H1 (cell line): ENCODE measurements at regions not wholly inside any gene's neighbourhood (a gene's known extent, or its start where the extent isn't known, plus 50 kb on each side); places are given as distances from the start of the nearest gene placed in this dataset.

Experiments used
- CTCF ChIA-PET: fragments of 300-600 bp; sonication (Branson Sonifier 250); formaldehyde crosslinking; loops from one replicate; lab custom pipeline; 2021; ENCODE audit not compliant: partially characterized antibody; lab: Charles Lee
- POLR2A ChIA-PET: fragments of 300-600 bp; sonication (Branson Sonifier 250); formaldehyde crosslinking; loops from one replicate; lab custom pipeline; 2021; ENCODE audit warnings: inconsistent platforms; ENCODE audit not compliant: partially characterized antibody; lab: Charles Lee
- DNase-seq, 2 experiments: peaks; one replicate each; pipeline versions ENCODE4 v3.0.0 to v3.0.0-alpha.2; 2010 to 2022; ENCODE audit warnings: low spot score in 2 of 2, low read depth in 1 of 2, mixed read lengths in 1 of 2
- FAIRE-seq: peaks from 2 replicates; lab custom pipeline; 2011; peaks lifted over from hg19 to GRCh38; lab: Jason Lieb, UNC
- H2AFZ ChIP-seq: 2 replicates; pipeline ENCODE4 v1.8.1; 2012; ENCODE audit warnings: low read length, inconsistent platforms
- H2AK5ac ChIP-seq: 2 replicates; pipeline ENCODE4 v1.6.1; 2013; ENCODE audit warnings: low read depth, low read length
- H2BK120ac ChIP-seq: replicated peaks from 2 replicates; pipeline ENCODE3; 2013; ENCODE audit warnings: low read depth, low read length, inconsistent platforms
- H2BK12ac ChIP-seq: 2 replicates; pipeline ENCODE4 v1.6.1; 2013; ENCODE audit warnings: low read depth, low read length
- H2BK15ac ChIP-seq: 2 replicates; pipeline ENCODE4 v1.6.1; 2013; ENCODE audit warnings: low read length
- H2BK20ac ChIP-seq: 2 replicates; pipeline ENCODE4 v1.6.1; 2013; ENCODE audit warnings: low read length
- H2BK5ac ChIP-seq: 2 replicates; pipeline ENCODE4 v1.6.1; 2013; ENCODE audit warnings: low read depth, low read length
- H3K14ac ChIP-seq: 2 replicates; pipeline ENCODE4 v1.6.1; 2013; ENCODE audit warnings: inconsistent platforms; ENCODE audit not compliant: insufficient read length
- H3K18ac ChIP-seq: 2 replicates; pipeline ENCODE4 v1.6.1; 2013; ENCODE audit warnings: low read length; ENCODE audit errors: extremely low read depth
- H3K23ac ChIP-seq: 2 replicates; pipeline ENCODE4 v1.6.1; 2013; ENCODE audit warnings: inconsistent platforms; ENCODE audit not compliant: insufficient read length
- H3K23me2 ChIP-seq: 2 replicates; pipeline ENCODE4 v1.6.1; 2013; ENCODE audit warnings: low read depth, low read length
- H3K27ac ChIP-seq: 2 replicates; pipeline ENCODE4 v1.6.1; 2011; ENCODE audit warnings: low read depth, low read length, inconsistent platforms
- H3K27me3 ChIP-seq, 4 experiments: replicated peaks in 1 of 4; 1 replicate in 1 of 4; 2 replicates in 3 of 4; pipeline versions ENCODE4 v1.6.1 to v1.8.1; 2011 to 2013; ENCODE audit warnings: low read length in 3 of 4, mild to moderate bottlenecking in 3 of 4, inconsistent platforms in 2 of 4, mixed read lengths in 2 of 4, moderate library complexity in 1 of 4; ENCODE audit not compliant: control insufficient read depth in 3 of 4, insufficient read depth in 3 of 4; ENCODE audit errors: extremely low read depth in 1 of 4
- H3K36me3 ChIP-seq, 4 experiments: 2 replicates each; pipeline versions ENCODE4 v1.6.1 to v1.8.1; 2011 to 2013; ENCODE audit warnings: mild to moderate bottlenecking in 4 of 4, low read length in 3 of 4, moderate library complexity in 2 of 4, control low read depth in 1 of 4, inconsistent platforms in 1 of 4; ENCODE audit not compliant: insufficient read depth in 4 of 4, control insufficient read depth in 2 of 4
- H3K4ac ChIP-seq: replicated peaks from 2 replicates; pipeline ENCODE3; 2013; ENCODE audit warnings: low read length, low read depth, mixed read lengths, inconsistent platforms; ENCODE audit not compliant: insufficient read length
- H3K4me1 ChIP-seq, 4 experiments: replicated peaks in 1 of 4; 1 replicate in 1 of 4; 2 replicates in 3 of 4; pipeline versions ENCODE4 v1.6.1 to v1.8.1; 2011 to 2013; ENCODE audit warnings: low read length in 3 of 4, inconsistent platforms in 2 of 4, mixed read lengths in 1 of 4; ENCODE audit not compliant: insufficient read depth in 4 of 4, control insufficient read depth in 3 of 4
- H3K4me2 ChIP-seq, 2 experiments: 2 replicates each; pipeline versions ENCODE4 v1.6.1 to v1.8.1; 2011 to 2013; ENCODE audit warnings: low read depth in 2 of 2, low read length in 2 of 2, control low read depth in 1 of 2, inconsistent platforms in 1 of 2, mild to moderate bottlenecking in 1 of 2; ENCODE audit not compliant: insufficient read depth in 1 of 2
- H3K4me3 ChIP-seq, 4 experiments: fragments of 200-600, 300-600 bp in 1 of 4; sonication (generic), shearing (Covaris generic), sonication (Bioruptor Twin) in 1 of 4; 2 replicates each; pipeline versions ENCODE4 v1.5.1 to v1.8.1; 2011 to 2016; ENCODE audit warnings: low read length in 4 of 4, low read depth in 3 of 4, control low read depth in 2 of 4, inconsistent platforms in 2 of 4, mild to moderate bottlenecking in 2 of 4, mixed read lengths in 1 of 4, moderate library complexity in 1 of 4; ENCODE audit not compliant: insufficient read depth in 2 of 4; ENCODE audit errors: extremely low read depth in 1 of 4
- H3K56ac ChIP-seq: replicated peaks from 2 replicates; pipeline ENCODE3; 2013; ENCODE audit warnings: low read depth, mild to moderate bottlenecking, mixed read lengths, low read length, inconsistent platforms; ENCODE audit not compliant: insufficient read length
- H3K79me1 ChIP-seq: 2 replicates; pipeline ENCODE4 v1.6.1; 2013; ENCODE audit warnings: low read depth, low read length, control low read depth
- H3K79me2 ChIP-seq, 2 experiments: 2 replicates each; pipeline versions ENCODE4 v1.6.1 to v1.8.1; 2012 to 2013; ENCODE audit warnings: low read length in 2 of 2, mild to moderate bottlenecking in 2 of 2, inconsistent platforms in 1 of 2; ENCODE audit not compliant: insufficient read depth in 2 of 2, control insufficient read depth in 1 of 2
- H3K9ac ChIP-seq, 4 experiments: replicated peaks in 1 of 4; 1 replicate in 1 of 4; 2 replicates in 3 of 4; pipeline versions ENCODE4 v1.6.1 to v1.8.1; 2011 to 2013; ENCODE audit warnings: low read depth in 3 of 4, low read length in 3 of 4, control low read depth in 2 of 4, mild to moderate bottlenecking in 2 of 4, moderate library complexity in 2 of 4, inconsistent platforms in 1 of 4; ENCODE audit errors: extremely low read depth in 1 of 4
- H3K9me3 ChIP-seq, 2 experiments: 2 replicates each; pipeline versions ENCODE4 v1.6.1 to v1.8.1; 2012 to 2013; ENCODE audit warnings: mild to moderate bottlenecking in 2 of 2, moderate library complexity in 2 of 2, control low read depth in 1 of 2, inconsistent platforms in 1 of 2, low read depth in 1 of 2, low read length in 1 of 2, mixed read lengths in 1 of 2; ENCODE audit not compliant: insufficient read depth in 2 of 2
- H4K20me1 ChIP-seq, 2 experiments: replicated peaks in 1 of 2; 2 replicates each; pipeline versions ENCODE3 to v1.8.1; 2011 to 2013; ENCODE audit warnings: inconsistent platforms in 2 of 2, low read length in 2 of 2, mild to moderate bottlenecking in 1 of 2; ENCODE audit not compliant: insufficient read depth in 2 of 2, control insufficient read depth in 1 of 2
- H4K5ac ChIP-seq: 2 replicates; pipeline ENCODE4 v1.6.1; 2013; ENCODE audit warnings: low read length, low read depth, mixed read lengths, inconsistent platforms; ENCODE audit not compliant: insufficient read length
- H4K8ac ChIP-seq: 2 replicates; pipeline ENCODE4 v1.8.0; 2013; ENCODE audit warnings: mild to moderate bottlenecking, moderate library complexity, low read length, inconsistent platforms; ENCODE audit not compliant: insufficient read depth; ENCODE audit errors: extremely low read depth
- H4K91ac ChIP-seq: replicated peaks from 2 replicates; pipeline ENCODE3; 2013; ENCODE audit warnings: low read length, mixed read lengths, inconsistent platforms; ENCODE audit not compliant: insufficient read length
- ASH2L ChIP-seq: fragments of 200-600, 300-600 bp; sonication (generic); IDR thresholded peaks from one replicate; pipeline ENCODE4 v1.7.1; 2017; ENCODE audit warnings: low read length
- BRCA1 ChIP-seq: IDR thresholded peaks from 2 replicates; pipeline ENCODE4 v1.6.1; 2012; ENCODE audit warnings: low read depth, low read length, improper control_type of control experiment
- CHD1 ChIP-seq: IDR thresholded peaks from 2 replicates; pipeline ENCODE4 v1.6.1; 2012; ENCODE audit warnings: low read depth, low read length, improper control_type of control experiment
- CREB1 ChIP-seq: IDR thresholded peaks from 2 replicates; pipeline ENCODE4 v1.6.1; 2012; ENCODE audit warnings: inconsistent platforms
- CTCF ChIP-seq, 3 experiments: IDR thresholded peaks; 1 replicate in 2 of 3; 2 replicates in 1 of 3; pipeline versions ENCODE4 v1.5.1 to v1.6.1; 2011; ENCODE audit warnings: low read length in 3 of 3, mild to moderate bottlenecking in 3 of 3, inconsistent platforms in 2 of 3, low read depth in 1 of 3, moderate library complexity in 1 of 3; ENCODE audit not compliant: insufficient read depth in 1 of 3; ENCODE audit errors: control extremely low read depth in 1 of 3
- EZH2 ChIP-seq: fragments of 200-600 bp; sonication (generic); IDR thresholded peaks from 2 replicates; pipeline ENCODE4 v1.7.1; 2012; ENCODE audit warnings: low read depth, mild to moderate bottlenecking, moderate library complexity, low read length, inconsistent platforms; ENCODE audit not compliant: severe bottlenecking
- JUND ChIP-seq: IDR thresholded peaks from 2 replicates; pipeline ENCODE4 v1.6.1; 2011; ENCODE audit warnings: mild to moderate bottlenecking, improper control_type of control experiment, low read length
- KDM1A ChIP-seq: fragments of 200-600, 300-600 bp; sonication (generic); IDR thresholded peaks from 2 replicates; pipeline ENCODE4 v1.7.1; 2016; ENCODE audit warnings: mild to moderate bottlenecking, low read length, borderline replicate concordance
- MAX ChIP-seq: IDR thresholded peaks from 2 replicates; pipeline ENCODE4 v1.6.1; 2012; ENCODE audit warnings: inconsistent platforms
- POLR2A ChIP-seq, 2 experiments: IDR thresholded peaks; 1 replicate in 1 of 2; 2 replicates in 1 of 2; pipeline ENCODE4 v1.6.1; 2011; ENCODE audit warnings: low read depth in 2 of 2, low read length in 2 of 2, mild to moderate bottlenecking in 2 of 2; ENCODE audit errors: control extremely low read depth in 1 of 2
- RNF2 ChIP-seq: fragments of 200-900, 300-1000 bp; sonication (generic); IDR thresholded peaks from 2 replicates; pipeline ENCODE4 v1.7.1; 2016; ENCODE audit warnings: borderline replicate concordance, low read depth, mild to moderate bottlenecking, antibody characterized with exemption, low read length; ENCODE audit not compliant: poor library complexity, severe bottlenecking; ENCODE audit errors: missing control alignments
- RXRA ChIP-seq: IDR thresholded peaks from 2 replicates; pipeline ENCODE4 v1.6.1; 2011; ENCODE audit warnings: low read depth, mild to moderate bottlenecking, low read length, moderate library complexity; ENCODE audit not compliant: insufficient read depth
- TAF1 ChIP-seq: IDR thresholded peaks from 2 replicates; pipeline ENCODE4 v1.6.1; 2011; ENCODE audit warnings: mild to moderate bottlenecking, low read depth, low read length
- WGBS, 2 experiments: shearing (Covaris generic) in 1 of 2; methylation state at CpG; one replicate each; pipeline versions ENCODE4 v1.1.6 to v1.1.7; 2013 to 2015; ENCODE audit warnings: low lambda C conversion rate in 2 of 2, mixed read lengths in 2 of 2, inconsistent platforms in 1 of 2, low coverage in 1 of 2, missing lambda C conversion rate in 1 of 2; ENCODE audit not compliant: insufficient replicate concordance in 2 of 2, insufficient coverage in 1 of 2, insufficient read length in 1 of 2; ENCODE audit errors: extremely low coverage in 1 of 2, missing lambda C conversion rate in 1 of 2; 5-methylcytosine and 5-hydroxymethylcytosine counted together

GRCh38 chr22:20645954-20646353 is 128.0 kb upstream of the SERPIND1 start:
- ChIA-PET CTCF (interaction anchor here (1.3 to 2.1 kb wide), 3 partner anchors 10 to 96 kb away, joined by 3 to 11 read pairs (median 5); no protein-coding TSS in a partner anchor), POLR2A (no interaction called here)
- Histone ChIP-seq H4K91ac (no peak overlapping the region), H3K79me2 (no peaks in the 10 kb centered on the region), H2AK5ac (no peak overlapping the region), H3K9ac (no peak overlapping the region), H4K8ac (no peak overlapping the region), H2BK12ac (no peak overlapping the region), H3K4me1 (no peaks in the 10 kb centered on the region), H2BK20ac (no peak overlapping the region), H3K23ac (no peak overlapping the region), H3K18ac (no peak overlapping the region), H3K27me3 (no peaks in the 10 kb centered on the region), H3K79me1 (no peaks in the 10 kb centered on the region), H4K20me1 (no peaks in the 10 kb centered on the region), H3K36me3 (no peaks in the 10 kb centered on the region), H2BK5ac (no peak overlapping the region), H3K27ac (no peak overlapping the region), H3K14ac (no peak overlapping the region), H2BK15ac (no peak overlapping the region), H3K56ac (no peak overlapping the region), H2AFZ (no peak overlapping the region), H3K4me3 (no peak overlapping the region), H3K4ac (no peak overlapping the region), H3K4me2 (no peak overlapping the region), H2BK120ac (no peak overlapping the region), H3K9me3 (no peaks in the 10 kb centered on the region), H3K23me2 (no peaks in the 10 kb centered on the region), H4K5ac (no peak overlapping the region)
- no peak for FAIRE-seq
- no peak for DNase-seq
- 87% methylated on average over 2 of the region's 2 CpGs; no CpG with 5 or more reads in 1 of the 2 experiments for WGBS, 2 experiments
- TF ChIP-seq MAX (no peak), CTCF (IDR thresholded peaks at IDR 0.05; ENCODE audit: control extremely low read depth in 1 of 3, insufficient read depth in 1 of 3, low read depth in 1 of 3, low read length in 3 of 3) (no peak), CREB1 (no peak), TAF1 (no peak), BRCA1 (no peak), ASH2L (no peak), POLR2A (IDR thresholded peaks at IDR 0.05; ENCODE audit: control extremely low read depth in 1 of 2, low read depth in 2 of 2, low read length in 2 of 2) (no peak), JUND (no peak), KDM1A (no peak), CHD1 (no peak), RXRA (no peak), RNF2 (no peak), EZH2 (no peak)
